Esophagus muscularis mucosa (tissue), 4 donors: ENCODE measurements at regions not wholly inside any gene's neighbourhood (a gene's known extent, or its start where the extent isn't known, plus 50 kb on each side); places are given as distances from the start of the nearest gene placed in this dataset.
A peak's percentile ranks its signal among the peaks of the same experiment; 100 is the strongest.

ENCODE experiments used
- DNase-seq: peaks from one replicate; pipeline ENCODE4 v3.0.0-alpha.2; 2017; ENCODE audit errors: extremely low spot score
- H3K27ac ChIP-seq, 4 donors: fragments of 200-600 bp; sonication (generic); replicated peaks in 1 of 4; 1 replicate in 3 of 4; 2 replicates in 1 of 4; pipeline ENCODE4 v1.5.1; 2016 to 2019; ENCODE audit warnings: mild to moderate bottlenecking in 1 of 4
- H3K27me3 ChIP-seq, 4 donors: fragments of 200-600 bp; sonication (generic); one replicate each; pipeline versions ENCODE4 v1.5.1 to v1.6.0; 2016 to 2019
- H3K36me3 ChIP-seq, 4 donors: fragments of 200-600 bp; sonication (generic); one replicate each; pipeline ENCODE4 v1.5.1; 2016 to 2019
- H3K4me1 ChIP-seq, 4 donors: fragments of 200-600 bp; sonication (generic); one replicate each; pipeline ENCODE4 v1.5.1; 2016 to 2019
- H3K4me3 ChIP-seq, 4 donors: fragments of 200-600 bp; sonication (generic); 1 replicate in 2 of 4; 2 replicates in 2 of 4; pipeline ENCODE4 v1.5.1; 2016 to 2019; ENCODE audit warnings: mild to moderate bottlenecking in 4 of 4, moderate library complexity in 1 of 4
- H3K9me3 ChIP-seq, 4 donors: fragments of 200-600 bp; sonication (generic); 1 replicate in 3 of 4; 2 replicates in 1 of 4; pipeline ENCODE4 v1.5.1; 2016 to 2019
- CTCF ChIP-seq, 3 experiments: fragments of 200-600 bp in 2 of 3; fragments of 450-650 bp in 1 of 3; sonication (generic) in 2 of 3; IDR thresholded peaks; one replicate each; pipeline ENCODE4 v1.5.1; 2017 to 2019; ENCODE audit warnings: antibody characterized with exemption in 3 of 3, mild to moderate bottlenecking in 2 of 3, moderate library complexity in 1 of 3
- EP300 ChIP-seq: sonication (generic); formaldehyde crosslinking; IDR thresholded peaks from one replicate; pipeline ENCODE4 v1.6.1; 2017; ENCODE audit warnings: antibody characterized with exemption
- POLR2A ChIP-seq: fragments of 450-650 bp; IDR thresholded peaks from one replicate; pipeline ENCODE4 v1.6.1; 2017; ENCODE audit warnings: antibody characterized with exemption, moderate library complexity, mild to moderate bottlenecking, low read depth
- POLR2AphosphoS5 ChIP-seq, 2 donors: sonication (generic); formaldehyde crosslinking; IDR thresholded peaks; one replicate each; pipeline ENCODE4 v1.6.1; 2017; ENCODE audit warnings: antibody characterized with exemption in 2 of 2
- WGBS: methylation state at CpG from one replicate; pipeline ENCODE4 v1.1.5; 2018; 5-methylcytosine and 5-hydroxymethylcytosine counted together
- intact Hi-C: fragments of 100-400 bp; cut with DNase I; formaldehyde crosslinking; loops from one replicate; pipeline ENCODE4 v1.15.1; 2023

- Histone ChIP-seq H3K27me3 (no peaks in the 10 kb centered on the region), H3K36me3 (no peaks in the 10 kb centered on the region), H3K4me3 (no peak overlapping the region), H3K9me3 (peaks cover 0 to under 1% (median 0%) of the 10 kb centered on the region in 4 donors), H3K4me1 (peaks cover 6 to 15% (median 6%) of the 10 kb centered on the region in 4 donors), H3K27ac (peak overlapping the region; percentile 66 to 81 (median 77))
- TF ChIP-seq POLR2A, result no peak
- TF ChIP-seq CTCF (IDR thresholded peaks at IDR 0.05), result no peak
- TF ChIP-seq EP300, result no peak
- no peak for TF ChIP-seq POLR2AphosphoS5 (IDR thresholded peaks at IDR 0.05)
- intact Hi-C loops, result no loop called here
- DNase-seq, result no peak
- 89% methylated on average over 5 of the region's 5 CpGs for WGBS
Measured at GRCh38 chr3:46096781-46097180, 69.5 kb upstream of the XCR1 start.

- intact Hi-C loops, result no loop called here
- no peak overlapping the region for H3K4me3 ChIP-seq
- H3K4me1 ChIP-seq, result peaks cover 6 to 15% (median 6%) of the 10 kb centered on the region in 4 donors
- no peaks in the 10 kb centered on the region for H3K27me3 ChIP-seq
- peak overlapping the region in 2 of 4 donors; percentile 75 to 81 for H3K27ac ChIP-seq
- no peak for TF ChIP-seq POLR2A
- TF ChIP-seq EP300, result no peak
- no peak for TF ChIP-seq POLR2AphosphoS5 (IDR thresholded peaks at IDR 0.05)
- TF ChIP-seq CTCF (IDR thresholded peaks at IDR 0.05), result no peak
- no peaks in the 10 kb centered on the region for H3K36me3 ChIP-seq
- no peak for DNase-seq
- WGBS, result 81% methylated on average over 4 of the region's 4 CpGs
- H3K9me3 ChIP-seq, result no peaks in the 10 kb centered on the region
Measured at GRCh38 chr3:46096336-46096735, 69.1 kb upstream of the XCR1 start.

DNA sequence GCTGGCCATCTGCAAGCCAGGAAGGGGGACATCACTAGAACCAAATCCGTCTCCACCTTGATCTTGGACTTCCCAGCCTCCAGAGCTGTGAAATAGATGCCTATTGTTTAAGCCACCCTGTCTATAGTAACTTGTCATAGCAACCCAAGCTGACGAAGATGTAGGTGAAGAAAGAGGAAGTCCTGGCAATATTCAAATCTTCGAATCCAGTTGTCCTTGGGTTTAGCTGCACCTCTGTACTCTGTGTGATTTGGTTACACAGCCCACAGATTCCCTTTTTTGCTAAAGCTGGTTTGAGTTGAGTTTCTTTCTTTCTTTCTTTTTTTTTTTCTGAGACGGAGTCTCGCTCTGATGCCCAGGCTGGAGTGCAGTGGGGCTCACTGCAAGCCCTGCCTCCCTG is 68.0 kb upstream of the XCR1 start:
- WGBS, result 78% methylated on average over 5 of the region's 5 CpGs
- H3K9me3 ChIP-seq, result no peaks in the 10 kb centered on the region
- no peak for TF ChIP-seq POLR2AphosphoS5 (IDR thresholded peaks at IDR 0.05)
- no peak for TF ChIP-seq EP300
- TF ChIP-seq POLR2A, result no peak
- TF ChIP-seq CTCF (IDR thresholded peaks at IDR 0.05), result no peak
- no peaks in the 10 kb centered on the region for H3K36me3 ChIP-seq
- H3K4me1 ChIP-seq, result peaks cover 6 to 15% (median 6%) of the 10 kb centered on the region in 4 donors
- no peak overlapping the region for H3K27ac ChIP-seq
- no peak overlapping the region for H3K4me3 ChIP-seq
- H3K27me3 ChIP-seq, result no peaks in the 10 kb centered on the region
- no peak for DNase-seq
- intact Hi-C loops, result no loop called here

DNA sequence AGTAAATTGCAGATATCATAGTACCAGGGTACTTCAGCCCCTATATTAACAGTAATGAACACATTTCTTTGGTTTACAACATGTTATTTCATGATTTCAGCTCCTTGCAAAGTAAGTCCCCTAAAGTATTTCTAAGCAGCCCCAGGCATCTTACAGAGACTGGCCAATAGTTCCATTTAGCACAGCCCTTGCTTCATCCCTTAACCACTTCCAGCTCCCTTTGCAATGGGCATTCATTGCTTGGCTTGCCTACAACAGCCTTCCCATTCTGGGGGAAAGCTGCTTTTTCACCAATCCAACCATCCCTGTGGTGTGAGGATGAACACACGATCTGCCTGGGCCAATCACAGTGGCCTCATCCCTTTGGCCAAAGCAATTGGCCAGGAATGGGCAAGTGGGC is 67.2 kb upstream of the XCR1 start:
- Histone ChIP-seq H3K27me3 (no peaks in the 10 kb centered on the region), H3K9me3 (no peaks in the 10 kb centered on the region), H3K4me3 (no peak overlapping the region), H3K4me1 (peaks cover 6 to 17% (median 8%) of the 10 kb centered on the region in 4 donors), H3K36me3 (no peaks in the 10 kb centered on the region), H3K27ac (no peak overlapping the region)
- no peak for TF ChIP-seq EP300
- no peak for TF ChIP-seq POLR2A
- no peak for TF ChIP-seq CTCF (IDR thresholded peaks at IDR 0.05)
- no peak for TF ChIP-seq POLR2AphosphoS5 (IDR thresholded peaks at IDR 0.05)
- intact Hi-C loops, result no loop called here
- peak; percentile 57 for DNase-seq
- 83% methylated on average over 1 of the region's 1 CpG for WGBS

- intact Hi-C loops, result no loop called here
- 90% methylated on average over 4 of the region's 4 CpGs for WGBS
- no peak for TF ChIP-seq CTCF (IDR thresholded peaks at IDR 0.05)
- TF ChIP-seq POLR2A, result no peak
- TF ChIP-seq EP300, result no peak
- TF ChIP-seq POLR2AphosphoS5 (IDR thresholded peaks at IDR 0.05), result no peak
- DNase-seq, result peak; percentile 37
- Histone ChIP-seq H3K4me3 (no peak overlapping the region), H3K4me1 (peaks cover 6 to 23% (median 9%) of the 10 kb centered on the region in 4 donors), H3K36me3 (no peaks in the 10 kb centered on the region), H3K27me3 (no peaks in the 10 kb centered on the region), H3K9me3 (no peaks in the 10 kb centered on the region), H3K27ac (no peak overlapping the region)
Measured at GRCh38 chr3:46093966-46094365, 66.7 kb upstream of the XCR1 start.
